ENCODE measurements at regions not wholly inside any gene's neighbourhood (a gene's known extent, or its start where the extent isn't known, plus 50 kb on each side); places are given as distances from the start of the nearest gene placed in this dataset.

- 66% methylated on average over 4 of the region's 4 CpGs for WGBS
- TF ChIP-seq NR2F2 (IDR thresholded peaks at IDR 0.05) = no peak
- TF ChIP-seq YY1 (IDR thresholded peaks at IDR 0.05) = no peak
- no peak for TF ChIP-seq RAD21 (IDR thresholded peaks at IDR 0.05)
- TF ChIP-seq GABPA (IDR thresholded peaks at IDR 0.05 in 1 of 2, conservative IDR thresholded peaks at IDR 0.05 in 1 of 2) = no peak
- TF ChIP-seq ATF3 (IDR thresholded peaks at IDR 0.05) = no peak
- no peak for TF ChIP-seq ZBTB33 (IDR thresholded peaks at IDR 0.05)
- no peak for TF ChIP-seq FOXA1 (IDR thresholded peaks at IDR 0.05)
- no peak for TF ChIP-seq EGR1 (IDR thresholded peaks at IDR 0.05; ENCODE audit: low read depth in 2 of 2)
- no peak for TF ChIP-seq JUND (IDR thresholded peaks at IDR 0.05)
- TF ChIP-seq REST (IDR thresholded peaks at IDR 0.05) = no peak
- no peak for TF ChIP-seq FOXA2 (IDR thresholded peaks at IDR 0.05)
- TF ChIP-seq TAF1 (conservative IDR thresholded peaks at IDR 0.05) = no peak
- TF ChIP-seq HNF4G (IDR thresholded peaks at IDR 0.05) = no peak
- TF ChIP-seq RXRA (IDR thresholded peaks at IDR 0.05) = no peak
- no peak for TF ChIP-seq MAX (IDR thresholded peaks at IDR 0.05)
- no peak overlapping the region for H3K27ac ChIP-seq (ENCODE audit: low read depth in 1 of 2, low read length in 2 of 2)
Measured at GRCh38 chr2:114022360-114023085, 132.6 kb downstream of the ACTR3 start.

GRCh38 chr2:114024326-114024725 is 134.4 kb downstream of the ACTR3 start:
- no peak for TF ChIP-seq YY1 (IDR thresholded peaks at IDR 0.05)
- no peak for TF ChIP-seq REST (IDR thresholded peaks at IDR 0.05)
- no peak for TF ChIP-seq NR2F2 (IDR thresholded peaks at IDR 0.05)
- no peak for TF ChIP-seq TAF1 (conservative IDR thresholded peaks at IDR 0.05)
- TF ChIP-seq ZBTB33 (IDR thresholded peaks at IDR 0.05) = no peak
- TF ChIP-seq EGR1 (IDR thresholded peaks at IDR 0.05; ENCODE audit: low read depth in 2 of 2) = no peak
- WGBS = 82% methylated on average over 6 of the region's 6 CpGs
- Histone ChIP-seq H3K4me3 (ENCODE audit: low read depth in 1 of 3, low read length in 3 of 3) (no peak overlapping the region), H3K9me3 (ENCODE audit: control insufficient read depth in 4 of 4, low read length in 3 of 4) (peaks cover 0 to 2% (median 1%) of the 10 kb centered on the region in 4 donors), H3K4me1 (ENCODE audit: control insufficient read depth in 4 of 4, insufficient read depth in 4 of 4, low read length in 3 of 4) (no peaks in the 10 kb centered on the region), H3K36me3 (ENCODE audit: control insufficient read depth in 4 of 4, insufficient read depth in 3 of 4, low read depth in 1 of 4, low read length in 3 of 4) (no peaks in the 10 kb centered on the region), H3K27me3 (ENCODE audit: control insufficient read depth in 4 of 4, insufficient read depth in 4 of 4, low read length in 3 of 4) (no peaks in the 10 kb centered on the region), H3K27ac (ENCODE audit: low read depth in 1 of 2, low read length in 2 of 2) (no peak overlapping the region), H3K9ac (ENCODE audit: low read depth in 1 of 2, low read length in 2 of 2) (no peak overlapping the region)
- DNase-seq (ENCODE audit: low spot score) = no peak

More at GRCh38 chr2:114022360-114023085, 132.6 kb downstream of the ACTR3 start:
- Histone ChIP-seq H3K4me1 (ENCODE audit: control insufficient read depth in 4 of 4, insufficient read depth in 4 of 4, low read length in 3 of 4) (no peaks in the 10 kb centered on the region), H3K9me3 (ENCODE audit: control insufficient read depth in 4 of 4, low read length in 3 of 4) (peaks cover 0 to under 1% (median 0%) of the 10 kb centered on the region in 4 donors), H3K9ac (ENCODE audit: low read depth in 1 of 2, low read length in 2 of 2) (no peak overlapping the region), H3K36me3 (ENCODE audit: control insufficient read depth in 4 of 4, insufficient read depth in 3 of 4, low read depth in 1 of 4, low read length in 3 of 4) (no peaks in the 10 kb centered on the region), H3K4me3 (ENCODE audit: low read depth in 1 of 3, low read length in 3 of 3) (no peak overlapping the region), H3K27me3 (ENCODE audit: control insufficient read depth in 4 of 4, insufficient read depth in 4 of 4, low read length in 3 of 4) (no peaks in the 10 kb centered on the region)
- DNase-seq (ENCODE audit: low spot score) = no peak

All from liver (tissue), 7 donors.